AG09309 (cell line): ENCODE measurements at regions not wholly inside any gene's neighbourhood (a gene's known extent, or its start where the extent isn't known, plus 50 kb on each side); places are given as distances from the start of the nearest gene placed in this dataset.

Experiments used
- DNase-seq: peaks from one replicate; pipeline ENCODE4 v3.0.0-alpha.2; 2010; ENCODE audit warnings: low read depth
- H3K4me3 ChIP-seq: 2 replicates; pipeline ENCODE4 v1.5.1; 2011; ENCODE audit warnings: mild to moderate bottlenecking, low read depth, low read length, moderate library complexity; ENCODE audit not compliant: control insufficient read depth
- CTCF ChIP-seq: IDR thresholded peaks from 2 replicates; pipeline ENCODE4 v1.5.1; 2011; ENCODE audit warnings: mild to moderate bottlenecking, low read depth, low read length, inconsistent platforms; ENCODE audit not compliant: insufficient read depth, control insufficient read depth; ENCODE audit errors: missing control alignments

- no peak for TF ChIP-seq CTCF
- no peak overlapping the region for H3K4me3 ChIP-seq
- no peak for DNase-seq
Observed at GRCh38 chr7:119918185-119918584, 354.8 kb upstream of the KCND2 start.

DNA sequence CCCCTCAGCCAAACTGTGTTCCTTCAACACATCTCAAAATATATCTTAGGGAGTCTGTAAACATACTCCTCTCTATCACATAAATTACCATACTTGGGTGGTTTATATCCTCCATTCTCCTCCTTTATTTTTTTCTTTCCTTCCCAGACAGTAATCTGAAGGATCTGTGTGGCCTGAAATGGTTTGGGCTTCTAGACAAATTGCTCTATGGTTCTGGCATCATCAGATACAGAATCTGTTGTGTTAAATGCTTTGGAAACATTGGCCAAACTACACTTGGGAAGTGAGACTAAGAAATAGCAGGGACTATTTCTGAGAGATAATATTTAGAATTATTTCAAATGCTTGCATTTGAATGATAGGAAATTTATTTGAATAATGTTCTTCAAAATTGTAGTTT is 353.0 kb upstream of the KCND2 start:
- no peak for DNase-seq
- no peak for TF ChIP-seq CTCF
- H3K4me3 ChIP-seq, result no peak overlapping the region

GRCh38 chr7:119925581-119926289 is 347.2 kb upstream of the KCND2 start:
- no peak for DNase-seq
- TF ChIP-seq CTCF, result no peak
- no peak overlapping the region for H3K4me3 ChIP-seq

DNA sequence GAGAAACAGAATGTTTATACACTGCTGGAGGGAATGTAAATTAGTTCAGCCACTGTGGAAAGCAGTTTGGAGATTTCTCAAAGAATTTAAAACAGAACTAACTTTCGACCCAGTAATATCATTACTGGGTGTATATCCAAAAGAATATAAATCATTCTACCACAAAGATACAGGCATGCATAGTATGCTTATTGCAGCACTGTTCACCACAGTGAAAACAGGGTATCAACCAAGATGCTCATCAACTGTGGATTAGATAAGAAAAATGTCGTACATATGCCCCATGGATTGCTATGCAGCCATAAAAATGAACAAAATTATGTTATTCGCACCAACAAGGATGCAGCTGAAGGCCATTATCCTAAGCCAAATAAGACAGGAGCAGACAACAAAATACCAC is 343.1 kb upstream of the KCND2 start:
- no peak for TF ChIP-seq CTCF
- DNase-seq, result no peak
- no peak overlapping the region for H3K4me3 ChIP-seq

GRCh38 chr7:119931230-119931824 is 341.6 kb upstream of the KCND2 start:
- DNase-seq, result no peak
- TF ChIP-seq CTCF, result no peak
- H3K4me3 ChIP-seq, result no peak overlapping the region

DNA sequence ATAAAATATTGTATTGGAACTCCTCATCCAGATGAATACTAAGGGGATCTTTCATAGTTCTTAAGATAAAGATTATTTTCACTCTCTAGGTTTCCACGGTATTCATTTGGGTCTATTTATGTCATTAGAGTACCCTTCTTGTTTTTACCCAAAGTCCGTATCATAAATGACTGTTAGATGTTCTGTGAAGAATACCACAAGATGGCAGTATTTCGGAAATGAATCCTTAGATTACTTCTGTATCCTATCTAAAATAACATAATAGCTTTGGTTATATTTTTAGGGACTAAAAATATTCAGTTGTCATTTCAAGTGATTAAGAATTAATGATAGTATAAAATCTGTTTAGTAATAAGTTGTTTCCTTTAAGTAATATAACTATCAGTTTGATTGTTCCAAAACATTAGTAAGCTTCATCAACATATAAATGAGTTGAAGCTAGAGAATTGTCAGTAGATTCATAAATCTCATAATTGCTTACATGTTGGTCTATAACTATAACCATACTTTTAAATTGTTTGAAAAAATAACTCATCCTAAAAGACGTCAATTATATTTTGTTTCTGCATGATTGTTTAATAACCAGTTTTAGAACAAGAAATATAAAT is 337.5 kb upstream of the KCND2 start:
- no peak overlapping the region for H3K4me3 ChIP-seq
- no peak for TF ChIP-seq CTCF
- no peak for DNase-seq

- H3K4me3 ChIP-seq, result no peak overlapping the region
- DNase-seq, result no peak
- TF ChIP-seq CTCF, result no peak
Observed at GRCh38 chr7:119936836-119937235, 336.1 kb upstream of the KCND2 start.
